Smooth muscle cell of the brain vasculature (primary cell): ENCODE measurements at regions not wholly inside any gene's neighbourhood (a gene's known extent, or its start where the extent isn't known, plus 50 kb on each side); places are given as distances from the start of the nearest gene placed in this dataset.

Experiments used
- DNase-seq: peaks from one replicate; pipeline ENCODE4 v3.0.0-alpha.2; 2012; ENCODE audit warnings: low read depth, low spot score

DNA sequence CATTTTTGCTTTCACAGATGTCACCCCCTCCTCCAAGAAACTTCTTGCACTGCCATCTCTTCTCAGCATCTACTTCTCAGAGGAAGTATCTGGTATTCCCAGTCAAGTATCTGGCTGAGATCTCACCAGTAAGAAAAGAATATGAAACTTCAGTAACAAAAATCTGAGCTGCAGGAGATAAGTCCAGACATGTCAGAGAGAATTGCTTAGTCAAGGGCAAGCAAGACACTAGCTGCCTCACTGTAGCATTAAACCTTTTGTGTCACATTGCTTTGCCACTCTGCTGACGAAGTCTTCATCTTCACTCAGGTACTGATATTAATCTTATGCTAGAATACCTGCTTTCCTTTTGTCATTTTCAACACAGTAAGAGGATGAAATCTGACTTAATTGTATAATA, 70.6 kb upstream of the ZC3H12C start:
- no peak for DNase-seq

DNA sequence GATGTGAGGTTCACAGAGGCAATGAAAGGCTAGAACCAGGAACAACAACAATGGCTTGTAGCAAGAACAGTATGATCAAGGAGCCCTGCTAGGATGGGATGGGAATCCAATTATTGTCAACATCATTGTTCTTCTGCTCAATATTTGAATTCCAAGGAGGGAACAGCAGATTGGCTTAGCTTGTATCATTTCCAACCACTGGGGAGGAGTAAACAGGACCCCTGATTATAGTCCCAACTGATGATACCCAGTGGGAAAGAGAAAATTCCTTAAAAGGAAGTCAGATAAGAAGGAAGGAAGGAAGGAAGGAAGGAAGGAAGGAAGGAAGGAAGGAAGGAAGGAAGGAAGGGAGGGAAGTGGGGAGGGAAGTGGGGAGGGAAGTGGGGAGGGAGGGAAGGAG, 69.5 kb upstream of the ZC3H12C start:
- no peak for DNase-seq

DNA sequence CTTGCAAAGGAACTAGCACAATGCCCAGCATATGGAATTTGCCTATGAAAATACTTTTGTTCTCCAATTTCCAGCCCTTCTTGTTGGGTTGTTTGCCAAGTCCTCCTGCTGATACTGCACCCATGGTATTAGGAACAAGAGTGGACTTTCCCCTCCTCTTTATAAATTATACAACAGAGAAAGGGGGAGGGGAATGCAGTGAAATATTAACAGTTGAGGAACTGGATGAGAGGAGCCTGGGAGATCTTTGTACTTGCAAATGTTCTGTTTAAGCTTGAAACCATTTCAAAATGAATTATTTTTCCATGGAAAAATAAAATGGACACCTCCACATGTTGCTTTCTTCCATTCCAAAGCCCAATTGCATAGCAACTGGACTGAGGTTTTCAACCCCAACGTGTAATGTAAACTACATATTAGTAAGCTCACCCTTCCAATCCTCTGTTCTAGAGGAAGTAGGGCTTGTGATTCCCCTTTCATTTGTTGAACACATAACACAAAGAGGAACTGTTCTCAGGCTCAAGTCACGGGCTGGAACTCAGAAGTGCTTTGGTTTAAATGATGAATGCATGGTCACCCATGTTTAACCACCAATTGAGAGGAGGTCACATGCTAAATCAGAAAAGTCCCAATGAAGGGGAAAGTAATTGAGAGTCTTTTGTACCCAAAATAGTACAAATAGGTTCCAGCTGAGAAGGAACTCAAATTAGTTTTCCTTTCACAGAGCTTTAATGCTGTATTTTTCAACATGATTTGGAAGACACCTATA, 66.2 kb upstream of the ZC3H12C start:
- DNase-seq = no peak

DNA sequence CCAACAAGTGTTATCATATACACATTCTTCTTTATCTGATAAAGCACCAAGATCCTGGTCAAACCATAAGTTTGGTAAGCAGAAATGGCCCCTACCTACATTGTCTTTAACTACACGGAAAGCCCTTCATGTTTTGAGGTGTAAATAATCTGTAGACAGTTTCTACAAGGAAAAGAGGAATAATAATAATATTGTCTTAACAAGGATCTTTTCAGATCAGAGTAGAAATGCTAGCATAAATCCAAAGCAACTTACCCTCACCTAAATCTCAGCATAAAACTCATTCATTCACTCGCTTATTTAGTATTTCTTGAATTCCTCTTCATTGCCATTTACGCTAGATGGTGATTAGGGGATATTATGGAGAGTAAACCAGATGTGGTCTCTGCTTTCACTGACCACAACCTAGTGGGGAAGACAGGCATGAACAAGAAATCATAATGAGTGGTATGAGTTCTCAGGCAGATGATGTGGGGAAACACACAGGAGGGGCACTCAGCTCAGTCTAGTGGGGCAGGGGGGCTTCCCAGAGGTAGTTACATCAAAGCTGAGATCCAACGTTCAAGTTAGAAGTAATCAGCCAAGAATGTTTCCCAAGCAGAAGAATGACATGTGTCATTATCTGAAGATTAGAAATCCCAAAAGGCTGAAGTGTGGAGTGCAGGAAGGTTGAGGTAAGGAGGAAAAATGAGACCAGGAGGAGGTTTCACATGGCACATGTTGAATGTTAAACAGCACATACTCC, 65.4 kb upstream of the ZC3H12C start:
- DNase-seq = no peak

DNA sequence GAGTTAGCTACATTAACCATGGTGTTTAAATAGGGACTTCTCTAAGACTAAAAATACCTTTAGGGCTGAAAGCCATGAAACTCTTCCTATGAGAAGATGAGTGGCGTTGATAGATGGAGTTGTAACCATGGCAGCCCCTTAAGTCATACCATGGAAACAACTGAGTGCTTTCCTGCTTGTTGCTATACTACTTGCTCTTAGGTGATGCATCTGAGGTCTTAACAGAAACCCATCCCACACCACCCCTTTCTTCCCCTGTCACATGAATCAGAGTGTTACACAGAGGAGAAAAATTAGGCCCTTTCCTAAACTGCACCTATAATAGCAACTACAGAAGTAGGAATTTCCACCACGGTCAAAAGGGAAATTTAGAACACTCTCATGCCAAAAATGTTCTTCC, 64.3 kb upstream of the ZC3H12C start:
- no peak for DNase-seq

DNA sequence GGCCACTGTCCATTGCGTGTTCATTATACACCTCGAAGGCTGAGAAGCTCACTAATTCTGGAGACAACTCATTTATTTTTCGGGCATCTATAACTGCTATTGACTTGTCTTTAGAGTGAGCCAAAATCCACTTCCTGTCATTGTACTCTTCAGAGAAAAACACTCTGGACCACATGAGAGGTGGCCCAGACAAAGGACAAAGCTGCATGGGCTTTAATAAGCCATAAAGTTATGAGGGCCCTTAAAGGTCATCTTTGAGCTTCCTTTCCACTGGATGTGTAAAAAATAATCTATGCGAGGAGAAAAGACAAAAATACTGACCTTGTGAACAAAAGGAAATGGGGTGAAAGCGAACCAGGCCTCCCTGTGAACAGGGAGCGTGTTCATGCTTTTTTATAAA, 63.5 kb upstream of the ZC3H12C start:
- no peak for DNase-seq

DNA sequence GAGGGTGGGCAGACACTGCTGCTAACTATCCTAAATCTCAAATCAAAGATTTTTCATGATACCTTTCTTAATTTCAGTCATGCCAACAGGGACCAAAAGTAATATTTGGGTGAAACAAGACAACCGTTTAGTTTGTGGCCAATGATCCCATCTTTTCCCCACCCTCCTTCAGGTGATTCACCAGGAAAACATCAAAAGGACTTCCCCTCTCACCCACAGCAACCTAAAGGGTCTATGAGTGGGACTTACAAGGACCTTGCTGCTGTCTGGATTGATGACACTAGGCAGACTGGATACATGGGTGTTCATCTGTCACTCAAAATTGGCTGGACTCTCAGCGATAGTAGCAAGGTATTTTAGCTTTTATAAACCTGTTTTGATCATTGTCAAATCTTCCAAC, 62.0 kb upstream of the ZC3H12C start:
- DNase-seq = no peak

DNA sequence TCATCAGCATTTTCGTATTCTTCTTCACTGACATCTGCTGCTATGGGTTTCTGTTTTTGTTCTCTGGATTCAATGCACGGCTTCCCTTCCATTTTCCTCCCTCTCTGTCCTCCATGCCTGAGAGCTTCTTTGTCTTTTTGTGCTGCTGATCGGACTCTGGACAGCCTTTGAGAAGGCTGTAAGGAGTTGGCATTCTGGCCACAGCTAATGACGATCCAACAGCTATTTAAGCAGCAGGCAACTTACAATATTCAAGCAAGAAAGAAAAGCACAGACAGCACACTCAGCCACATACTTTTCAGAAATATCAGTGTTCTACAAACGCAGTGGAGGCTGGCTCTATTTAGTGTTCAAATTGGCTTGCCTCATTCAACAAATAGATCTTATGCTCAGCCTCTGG, 60.9 kb upstream of the ZC3H12C start:
- no peak for DNase-seq

DNA sequence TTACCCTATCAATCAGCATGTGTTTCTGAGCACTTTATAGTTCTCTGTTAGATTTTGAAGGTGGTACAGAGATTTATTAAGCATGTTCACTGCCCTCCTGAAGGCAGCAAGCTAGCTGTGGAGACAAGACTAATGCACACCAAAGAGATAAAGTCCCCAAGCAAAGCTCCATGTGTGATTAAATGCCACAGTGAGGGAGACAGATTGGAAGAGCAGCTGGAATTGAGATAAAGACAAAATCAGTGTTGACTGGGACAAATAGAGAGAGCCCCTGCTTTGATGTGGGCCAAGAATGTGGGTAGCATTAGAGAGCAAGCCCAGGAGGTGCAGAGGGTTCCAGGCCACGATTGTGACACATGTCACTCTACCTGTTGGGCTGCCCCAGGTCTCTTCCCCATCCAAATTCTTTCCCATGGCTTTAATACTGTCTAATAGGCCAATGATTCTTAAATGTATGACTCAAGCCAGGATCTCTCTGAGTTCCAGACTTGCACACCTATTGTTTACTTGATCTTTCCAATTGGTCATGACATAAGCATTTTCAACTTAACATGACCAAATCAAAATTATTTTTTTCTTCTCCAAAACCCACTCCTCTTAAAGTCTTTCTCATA, 60.1 kb upstream of the ZC3H12C start:
- DNase-seq = no peak

DNA sequence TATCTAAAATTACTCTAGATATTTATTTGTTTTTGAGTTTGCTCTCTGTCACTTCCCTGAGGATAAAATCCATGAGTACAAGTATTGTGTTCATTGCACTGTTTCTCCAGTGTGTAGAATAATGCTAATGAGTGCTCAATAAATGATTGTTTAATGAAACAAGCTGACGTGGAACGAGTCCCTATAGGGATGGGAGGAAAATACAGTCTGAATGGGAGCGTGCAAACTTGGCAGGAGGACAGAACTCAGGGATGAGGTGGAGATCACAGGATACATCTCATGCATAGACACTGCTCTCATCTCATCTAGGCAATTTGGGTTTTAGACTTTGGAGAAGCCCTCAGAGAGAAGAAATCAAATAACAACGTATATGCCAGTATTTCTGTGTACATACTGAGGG, 58.4 kb upstream of the ZC3H12C start:
- DNase-seq = no peak

DNA sequence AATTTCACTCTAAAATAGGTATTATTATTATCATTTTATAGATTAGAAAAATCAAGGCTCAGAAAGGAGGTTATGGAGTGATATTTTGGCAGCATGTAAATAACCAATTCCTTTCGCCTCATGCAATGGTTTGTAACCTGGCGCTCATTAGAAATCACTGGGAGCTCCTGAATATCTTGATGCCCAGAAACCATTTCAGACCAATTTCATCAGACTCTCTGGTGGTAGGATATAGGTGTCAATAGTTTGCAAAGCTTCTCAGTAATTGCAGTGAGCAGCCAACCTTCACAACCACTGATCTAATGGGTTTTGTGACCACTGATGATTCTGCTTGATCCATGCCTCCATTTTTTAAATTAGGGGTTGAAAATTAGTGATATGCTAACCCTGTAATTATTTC, 57.8 kb upstream of the ZC3H12C start:
- no peak for DNase-seq

DNA sequence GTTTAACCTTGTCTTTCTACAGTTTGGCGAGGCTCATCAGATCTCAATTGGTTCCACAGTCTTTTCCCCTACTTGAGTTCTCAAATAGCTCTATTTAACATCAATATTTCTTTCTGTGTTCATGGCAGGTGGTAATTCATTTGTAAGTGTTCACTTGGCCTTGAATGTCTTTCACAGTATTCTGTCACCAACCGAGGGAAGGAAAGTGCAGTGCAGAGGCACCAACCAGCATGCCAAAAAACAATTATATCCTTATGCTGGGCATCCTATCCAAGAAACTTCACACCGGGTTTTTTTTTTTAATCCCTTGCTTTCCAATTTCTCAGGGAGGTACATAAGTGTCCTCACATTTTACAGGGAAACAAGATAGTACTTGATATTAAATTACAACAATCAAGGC, 55.0 kb upstream of the ZC3H12C start:
- no peak for DNase-seq
